ENCODE measurements at regions not wholly inside any gene's neighbourhood (a gene's known extent, or its start where the extent isn't known, plus 50 kb on each side); places are given as distances from the start of the nearest gene placed in this dataset.
"Not testable (repeated sequence)": the region's sequence is repeated elsewhere in the genome, so short reads cannot be mapped to it uniquely, and the experiment has no call there.

- DNase-seq, result no peak
These were observed 168.4 kb downstream of the ZIC4 start for GRCh38 chr3:147237991-147238390.

GRCh38 chr3:147231980-147232379 is 174.4 kb downstream of the ZIC4 start:
- DNase-seq, result not testable (repeated sequence)

GRCh38 chr3:147231111-147231510 is 175.2 kb downstream of the ZIC4 start:
- no peak for DNase-seq

- DNase-seq, result no peak
These were observed 184.1 kb downstream of the ZIC4 start for GRCh38 chr3:147222291-147222690.

- no peak for DNase-seq
These were observed 187.4 kb downstream of the ZIC4 start for GRCh38 chr3:147218965-147219364.

GRCh38 chr3:147216143-147216673 is 190.1 kb downstream of the ZIC4 start:
- no peak for DNase-seq

- no peak for DNase-seq
These were observed 190.7 kb downstream of the ZIC4 start for GRCh38 chr3:147215660-147216059.

GRCh38 chr3:147213633-147214032 is 192.7 kb downstream of the ZIC4 start:
- no peak for DNase-seq

- DNase-seq, result no peak
These were observed 195.7 kb downstream of the ZIC4 start for GRCh38 chr3:147210676-147211075.

- DNase-seq, result no peak
These were observed 205.3 kb downstream of the ZIC4 start for GRCh38 chr3:147201086-147201485.

- no peak for DNase-seq
These were observed 205.8 kb downstream of the ZIC4 start for GRCh38 chr3:147200545-147200944.

- no peak for DNase-seq
These were observed 208.6 kb downstream of the ZIC4 start for GRCh38 chr3:147197739-147198138.

- no peak for DNase-seq
These were observed 210.5 kb downstream of the ZIC4 start for GRCh38 chr3:147195887-147196286.

- DNase-seq, result peak; percentile 27
These were observed 214.5 kb downstream of the ZIC4 start for GRCh38 chr3:147191795-147192385.

- DNase-seq, result no peak
These were observed 217.3 kb downstream of the ZIC4 start for GRCh38 chr3:147189016-147189415.

- no peak for DNase-seq
These were observed 218.7 kb downstream of the ZIC4 start for GRCh38 chr3:147187687-147188086.

- DNase-seq, result no peak
These were observed 220.6 kb downstream of the ZIC4 start for GRCh38 chr3:147185781-147186180.

- DNase-seq, result no peak
These were observed 221.5 kb downstream of the ZIC4 start for GRCh38 chr3:147184794-147185193.

GRCh38 chr3:147173257-147173656 is 233.1 kb downstream of the ZIC4 start:
- DNase-seq, result no peak

- no peak for DNase-seq
These were observed 243.6 kb downstream of the ZIC4 start for GRCh38 chr3:147162743-147163142.

GRCh38 chr3:147161833-147162232 is 244.5 kb downstream of the ZIC4 start:
- no peak for DNase-seq

- no peak for DNase-seq
These were observed 245.4 kb downstream of the ZIC4 start for GRCh38 chr3:147160984-147161383.

- DNase-seq, result no peak
These were observed 247.2 kb downstream of the ZIC4 start for GRCh38 chr3:147159141-147159540.

- no peak for DNase-seq
These were observed 248.7 kb downstream of the ZIC4 start for GRCh38 chr3:147157631-147158030.
